Stimulated activated effector memory CD8-positive, alpha-beta T cell treated with anti-CD3 and anti-CD28 coated beads, Interleukin-12 subunit alpha, Interleukin-12 subunit beta, amount 100 ng/mL, for 72 hours (primary cell): ENCODE measurements at regions not wholly inside any gene's neighbourhood (a gene's known extent, or its start where the extent isn't known, plus 50 kb on each side); places are given as distances from the start of the nearest gene placed in this dataset.
"Not testable (repeated sequence)": the region's sequence is repeated elsewhere in the genome, so short reads cannot be mapped to it uniquely, and the experiment has no call there.

Source experiments
- ATAC-seq: fragments of 150-1000 bp; cut with Tn5 transposase; 2 replicates; pipeline ENCODE4 v1.10.0; 2021
- DNase-seq, 2 donors: peaks; one replicate each; pipeline ENCODE4 v3.0.0; 2021 to 2022; ENCODE audit warnings: low spot score in 2 of 2
- H3K27ac Mint-ChIP-seq: one replicate; pipeline ENCODE4 v1.8.0; 2022; ENCODE audit warnings: mild to moderate bottlenecking, mixed read lengths
- H3K36me3 Mint-ChIP-seq: one replicate; pipeline ENCODE4 v1.8.0; 2022; ENCODE audit warnings: mild to moderate bottlenecking, mixed read lengths
- H3K4me1 Mint-ChIP-seq: one replicate; pipeline ENCODE4 v1.8.0; 2022; ENCODE audit warnings: mixed read lengths
- H3K4me3 Mint-ChIP-seq: one replicate; pipeline ENCODE4 v1.8.0; 2022; ENCODE audit warnings: mild to moderate bottlenecking, mixed read lengths
- H3K9me3 Mint-ChIP-seq: one replicate; pipeline ENCODE4 v1.8.0; 2022; ENCODE audit warnings: mixed read lengths

DNA sequence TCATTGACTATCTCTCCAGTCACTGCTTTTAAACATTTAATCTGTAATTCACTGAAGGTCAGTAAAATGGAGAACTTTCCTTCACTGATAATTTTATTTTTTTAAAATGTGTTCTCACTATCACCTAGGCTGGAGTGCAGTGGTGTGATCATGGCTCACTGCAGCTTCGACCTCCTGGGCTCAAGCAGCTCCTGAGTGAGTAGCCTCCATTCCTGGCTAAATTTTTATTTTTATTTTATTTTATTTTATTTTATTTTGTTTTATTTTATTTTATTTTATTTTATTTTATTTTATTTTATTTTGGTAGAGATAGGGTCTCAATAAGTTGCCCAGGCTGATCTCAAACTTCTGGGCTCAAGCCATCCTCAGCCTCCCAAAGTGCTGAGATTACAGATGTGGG lies 446.5 kb downstream of the TAFA4 start:
- not testable (repeated sequence) for H3K4me1 Mint-ChIP-seq, ATAC-seq, H3K27ac Mint-ChIP-seq, H3K4me3 Mint-ChIP-seq, DNase-seq, H3K36me3 Mint-ChIP-seq, H3K9me3 Mint-ChIP-seq

DNA sequence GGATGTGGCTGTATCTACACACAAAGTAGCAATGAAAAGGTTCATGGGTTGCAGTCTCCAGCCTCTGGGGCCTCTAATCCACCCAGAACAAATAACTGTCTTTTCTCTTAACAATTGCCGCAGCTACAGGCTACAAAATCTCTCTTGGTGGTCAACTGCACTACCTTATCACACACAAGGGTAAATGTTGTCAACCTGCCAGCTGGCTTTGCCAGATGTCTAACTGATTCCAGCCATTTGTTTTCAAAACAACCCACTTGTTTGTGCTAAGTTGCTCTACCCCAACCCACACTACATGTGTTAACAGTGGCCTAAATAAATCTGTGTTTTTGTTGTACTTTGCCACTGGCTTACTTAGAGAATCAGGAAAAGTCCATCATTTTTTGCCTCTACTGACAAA lies 447.3 kb downstream of the TAFA4 start:
- H3K4me3 Mint-ChIP-seq = no peak overlapping the region
- peaks cover 2% of the 10 kb centered on the region for H3K9me3 Mint-ChIP-seq
- DNase-seq (no peak), ATAC-seq (no peak)
- no peaks in the 10 kb centered on the region for H3K4me1 Mint-ChIP-seq
- H3K36me3 Mint-ChIP-seq = no peaks in the 10 kb centered on the region
- no peak overlapping the region for H3K27ac Mint-ChIP-seq

DNA sequence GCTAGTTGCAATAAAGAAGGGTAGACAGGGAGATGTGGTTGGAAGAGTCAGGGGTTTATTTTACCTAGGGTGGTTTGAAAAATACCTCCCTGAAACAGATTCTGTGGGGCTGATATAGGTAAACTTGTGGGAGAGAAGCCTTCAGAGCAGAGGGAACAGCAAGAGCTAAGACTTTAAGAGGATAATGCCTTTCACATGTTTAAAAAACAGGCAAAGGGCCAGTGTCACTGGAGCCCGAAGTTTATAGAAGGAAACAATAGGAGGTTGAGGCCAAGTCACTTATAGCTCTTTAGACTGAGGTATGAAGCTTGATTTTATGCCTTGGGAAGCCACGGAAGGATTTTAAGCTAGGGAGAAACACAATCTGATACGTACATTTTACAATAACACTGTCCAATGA lies 448.7 kb downstream of the TAFA4 start:
- Mint-ChIP-seq H3K4me1 (no peaks in the 10 kb centered on the region), H3K4me3 (no peak overlapping the region), H3K9me3 (peaks cover 2% of the 10 kb centered on the region), H3K27ac (no peak overlapping the region), H3K36me3 (no peaks in the 10 kb centered on the region)
- DNase-seq (no peak), ATAC-seq (no peak)

DNA sequence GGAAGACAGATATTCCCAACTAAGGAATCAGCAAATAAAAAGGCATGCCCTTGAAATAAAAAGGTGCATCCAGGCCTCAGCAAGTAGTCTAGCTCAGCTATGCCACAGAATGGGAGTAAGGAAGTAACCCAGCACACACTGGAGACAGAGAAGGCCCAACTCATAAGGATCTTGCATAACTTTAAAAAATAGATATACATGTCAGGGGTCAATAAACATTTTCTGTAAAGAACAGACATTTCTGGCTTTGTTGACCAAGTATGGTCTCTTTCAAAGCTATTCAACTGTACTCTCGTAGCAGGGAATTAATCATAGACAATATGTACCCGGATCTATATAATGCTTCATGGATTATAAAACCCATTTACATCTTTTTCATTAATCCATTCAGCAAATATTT lies 449.3 kb downstream of the TAFA4 start:
- H3K4me3 Mint-ChIP-seq = no peak overlapping the region
- DNase-seq = no peak
- H3K9me3 Mint-ChIP-seq = peaks cover 4% of the 10 kb centered on the region
- no peak overlapping the region for H3K27ac Mint-ChIP-seq
- H3K36me3 Mint-ChIP-seq = no peaks in the 10 kb centered on the region
- no peak for ATAC-seq
- H3K4me1 Mint-ChIP-seq = no peaks in the 10 kb centered on the region

DNA sequence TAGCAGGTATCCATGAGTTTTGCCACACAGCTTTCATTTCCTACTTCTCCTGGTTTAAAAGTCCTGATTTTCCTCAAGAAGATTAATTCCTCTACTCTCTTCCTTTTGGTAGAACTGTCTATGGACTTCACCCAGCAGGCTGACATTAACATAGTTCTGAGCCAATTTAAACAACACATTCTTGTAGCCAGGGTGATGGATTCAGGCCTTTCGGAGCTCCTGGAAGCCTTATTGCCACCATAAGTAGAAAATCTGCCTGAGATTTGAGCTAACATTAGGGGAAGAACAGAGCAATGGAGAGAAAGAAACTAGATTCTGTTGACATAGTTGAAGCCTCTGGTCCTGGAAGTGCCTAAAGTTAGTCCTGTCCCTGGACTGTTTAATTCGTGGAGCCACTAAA lies 449.8 kb downstream of the TAFA4 start:
- Mint-ChIP-seq H3K4me3 (no peak overlapping the region), H3K9me3 (peaks cover 5% of the 10 kb centered on the region), H3K4me1 (no peaks in the 10 kb centered on the region), H3K27ac (no peak overlapping the region), H3K36me3 (no peaks in the 10 kb centered on the region)
- DNase-seq = no peak
- ATAC-seq = no peak

DNA sequence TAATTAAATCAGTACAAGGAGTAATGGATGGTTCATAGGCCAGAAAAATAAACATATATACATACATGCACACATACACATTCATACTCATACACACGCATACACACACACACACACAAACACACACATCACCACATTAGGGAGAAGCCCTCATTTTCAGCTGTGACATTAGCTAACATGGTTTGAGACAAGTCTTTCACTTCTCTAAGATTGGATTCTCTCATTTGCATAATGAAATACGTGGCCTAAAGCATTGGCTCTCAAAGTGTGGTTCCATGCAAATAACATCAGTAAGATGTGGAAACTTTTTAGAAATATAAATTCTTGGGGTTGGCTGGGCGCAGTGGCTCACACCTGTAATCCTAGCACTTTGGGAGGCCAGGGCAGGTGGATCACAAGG lies 452.6 kb downstream of the TAFA4 start:
- ATAC-seq (no peak), DNase-seq (no peak)
- H3K27ac Mint-ChIP-seq = no peak overlapping the region
- H3K4me3 Mint-ChIP-seq = no peak overlapping the region
- H3K9me3 Mint-ChIP-seq = peaks cover 5% of the 10 kb centered on the region
- H3K36me3 Mint-ChIP-seq = no peaks in the 10 kb centered on the region
- H3K4me1 Mint-ChIP-seq = no peaks in the 10 kb centered on the region

DNA sequence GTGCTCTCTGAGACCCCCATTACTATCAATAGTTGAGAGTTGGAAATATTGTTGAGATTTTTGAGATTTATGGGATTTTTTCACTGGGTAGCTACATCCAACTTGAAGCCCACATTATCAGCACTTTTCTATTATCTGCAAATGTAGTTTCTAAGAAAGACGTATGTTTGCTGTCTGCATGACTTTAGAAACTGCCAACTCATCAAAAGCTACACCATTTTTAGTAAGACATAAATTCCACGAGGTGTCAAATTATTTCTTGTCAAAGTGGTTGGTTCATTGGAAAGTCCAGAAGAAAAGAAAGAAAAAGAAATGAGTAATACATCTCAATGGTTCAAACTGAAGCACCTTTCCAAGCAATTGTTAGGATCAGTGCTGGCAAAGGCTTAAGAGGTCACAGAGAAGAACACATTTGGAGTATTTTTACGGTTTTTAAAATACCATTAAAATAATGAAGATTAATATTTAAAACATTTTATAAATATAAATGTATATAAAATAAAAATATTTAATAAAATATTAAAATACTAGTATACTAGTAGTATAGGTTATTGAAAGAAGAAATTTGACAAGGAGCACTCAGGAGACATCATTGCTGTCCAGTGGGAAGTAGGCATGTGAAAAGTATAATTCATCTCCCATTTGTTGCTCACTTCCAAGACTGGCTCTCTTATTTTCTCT lies 463.5 kb downstream of the TAFA4 start:
- Mint-ChIP-seq H3K9me3 (peaks cover 4% of the 10 kb centered on the region), H3K36me3 (no peaks in the 10 kb centered on the region), H3K27ac (no peak overlapping the region), H3K4me1 (no peaks in the 10 kb centered on the region), H3K4me3 (no peak overlapping the region)
- ATAC-seq = no peak
- no peak for DNase-seq

DNA sequence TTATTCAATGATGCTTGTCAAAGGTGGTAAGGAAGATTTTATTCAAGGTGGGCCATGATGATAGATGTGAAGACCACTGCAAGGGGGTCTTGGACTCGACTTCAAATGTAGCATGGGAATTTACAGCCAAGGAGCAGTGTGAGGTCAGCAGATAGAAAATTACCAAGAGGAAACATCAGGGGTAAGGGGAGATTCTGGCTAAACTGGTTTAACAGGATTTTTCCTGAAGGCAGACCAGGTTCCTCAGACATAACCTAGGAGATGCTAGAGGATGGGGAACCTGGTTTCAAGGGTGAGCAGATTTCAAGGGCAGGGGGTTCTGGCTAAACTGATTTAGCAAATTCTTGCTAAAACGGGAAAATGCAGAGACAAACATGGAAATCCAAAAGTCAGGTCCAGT lies 464.9 kb downstream of the TAFA4 start:
- no peak overlapping the region for H3K4me3 Mint-ChIP-seq
- ATAC-seq (no peak), DNase-seq (no peak)
- peaks cover 4% of the 10 kb centered on the region for H3K9me3 Mint-ChIP-seq
- no peaks in the 10 kb centered on the region for H3K36me3 Mint-ChIP-seq
- H3K4me1 Mint-ChIP-seq = no peaks in the 10 kb centered on the region
- no peak overlapping the region for H3K27ac Mint-ChIP-seq

DNA sequence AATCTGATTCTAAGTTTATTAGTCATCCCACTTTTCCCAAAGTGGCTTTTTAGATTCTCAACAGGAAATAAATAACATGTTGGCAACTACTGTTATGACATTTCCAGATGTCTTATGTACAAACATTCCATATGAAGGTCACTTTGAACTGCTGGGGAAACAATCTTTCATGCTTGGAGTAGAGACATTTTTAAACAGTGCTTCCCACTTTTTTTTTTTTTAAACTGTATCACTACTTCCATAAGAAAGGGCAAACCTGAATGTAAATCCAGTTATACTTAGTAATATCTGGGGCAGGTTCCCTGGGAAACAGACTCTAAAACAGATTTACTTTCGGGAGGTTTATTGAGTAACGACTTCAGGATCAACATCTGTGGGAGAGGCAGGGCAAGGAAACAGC lies 473.8 kb downstream of the TAFA4 start:
- Mint-ChIP-seq H3K4me3 (no peak overlapping the region), H3K27ac (no peak overlapping the region), H3K4me1 (no peaks in the 10 kb centered on the region), H3K36me3 (no peaks in the 10 kb centered on the region), H3K9me3 (peaks cover 10% of the 10 kb centered on the region)
- DNase-seq (no peak), ATAC-seq (no peak)

DNA sequence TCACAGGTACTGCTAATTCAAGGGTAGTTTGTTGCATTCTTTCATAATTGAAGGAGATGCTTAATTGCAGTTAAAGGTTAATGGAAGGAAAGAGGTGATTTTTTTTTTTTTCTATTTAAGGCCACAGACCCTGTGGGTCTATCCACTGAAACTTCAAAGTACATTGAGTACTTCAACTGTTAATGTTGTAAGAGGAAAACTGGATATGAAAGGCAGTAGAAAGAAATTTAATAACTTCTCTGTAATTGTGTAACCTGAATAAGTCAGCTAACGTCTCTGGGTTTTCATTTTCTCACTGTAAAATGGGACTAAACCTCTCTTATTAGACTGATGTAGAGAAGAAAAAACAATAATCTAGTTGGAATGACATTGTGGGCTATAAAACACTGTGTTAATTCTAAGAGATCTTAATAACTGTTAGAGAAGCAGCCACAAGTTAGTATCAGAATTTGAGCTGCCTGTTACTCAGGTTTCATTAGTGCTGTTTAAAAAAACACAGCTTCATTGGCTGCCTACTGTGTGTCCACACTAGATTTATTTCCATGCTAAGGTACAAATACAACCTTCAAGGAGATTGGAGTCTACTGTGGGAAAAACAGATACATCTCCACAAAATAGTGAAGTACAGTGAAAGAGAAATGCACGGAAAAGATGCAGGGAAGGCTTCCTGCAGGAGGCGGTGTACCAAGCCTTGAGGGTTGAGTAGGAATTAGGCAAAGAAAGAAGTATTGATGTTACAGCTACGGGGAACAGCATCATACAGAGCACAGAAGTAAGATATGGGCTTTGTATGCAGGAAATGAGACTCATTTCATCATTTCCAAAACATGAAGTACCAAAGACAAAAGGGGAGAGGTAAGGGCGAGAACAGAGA lies 483.6 kb downstream of the TAFA4 start:
- DNase-seq (no peak), ATAC-seq (no peak)
- H3K36me3 Mint-ChIP-seq = no peaks in the 10 kb centered on the region
- no peak overlapping the region for H3K4me3 Mint-ChIP-seq
- H3K9me3 Mint-ChIP-seq = peaks cover 3% of the 10 kb centered on the region
- no peak overlapping the region for H3K27ac Mint-ChIP-seq
- no peaks in the 10 kb centered on the region for H3K4me1 Mint-ChIP-seq

DNA sequence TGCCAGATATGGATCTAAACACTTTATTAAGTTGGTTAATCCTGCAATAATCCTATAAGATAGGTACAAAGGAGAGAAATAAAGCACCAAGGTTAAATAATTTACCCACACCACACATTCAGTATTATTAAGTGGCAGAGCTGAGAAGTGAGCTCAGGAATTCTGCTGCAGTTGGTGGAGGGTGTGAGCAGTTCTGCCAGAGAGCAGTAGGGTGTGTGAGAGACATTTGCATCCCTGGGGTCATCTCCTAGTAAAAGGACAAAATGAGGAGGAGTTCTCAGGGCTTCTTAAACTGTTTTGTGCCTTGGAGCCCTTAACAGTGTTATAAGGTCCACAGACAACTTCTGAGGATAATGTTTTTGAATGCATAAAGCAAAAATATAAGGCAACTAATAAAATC lies 484.5 kb downstream of the TAFA4 start:
- H3K27ac Mint-ChIP-seq = no peak overlapping the region
- no peak overlapping the region for H3K4me3 Mint-ChIP-seq
- H3K4me1 Mint-ChIP-seq = no peaks in the 10 kb centered on the region
- DNase-seq = no peak
- peaks cover 3% of the 10 kb centered on the region for H3K9me3 Mint-ChIP-seq
- no peak for ATAC-seq
- H3K36me3 Mint-ChIP-seq = no peaks in the 10 kb centered on the region

DNA sequence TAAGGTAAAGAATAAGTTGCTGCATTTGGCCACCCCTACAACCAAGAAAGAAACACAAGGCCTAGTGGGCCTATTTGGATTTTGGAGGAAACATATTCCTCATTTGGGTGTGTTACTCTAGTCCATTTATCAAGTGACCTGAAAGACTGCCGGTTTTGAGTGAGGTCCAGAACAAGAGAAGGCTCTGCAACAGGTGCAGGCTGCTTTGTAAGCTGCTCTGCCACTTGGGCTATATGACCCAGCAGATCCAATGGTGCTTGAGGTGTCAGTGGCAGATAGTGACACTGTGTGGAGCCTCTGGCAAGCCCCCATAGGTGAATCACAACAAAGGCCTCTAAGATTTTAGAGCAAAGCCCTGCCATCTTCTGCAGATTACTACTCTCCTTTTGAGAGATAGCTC lies 491.3 kb downstream of the TAFA4 start:
- peaks cover 4% of the 10 kb centered on the region for H3K9me3 Mint-ChIP-seq
- H3K36me3 Mint-ChIP-seq = no peaks in the 10 kb centered on the region
- H3K4me1 Mint-ChIP-seq = no peaks in the 10 kb centered on the region
- no peak for DNase-seq
- no peak overlapping the region for H3K27ac Mint-ChIP-seq
- no peak for ATAC-seq
- no peak overlapping the region for H3K4me3 Mint-ChIP-seq

DNA sequence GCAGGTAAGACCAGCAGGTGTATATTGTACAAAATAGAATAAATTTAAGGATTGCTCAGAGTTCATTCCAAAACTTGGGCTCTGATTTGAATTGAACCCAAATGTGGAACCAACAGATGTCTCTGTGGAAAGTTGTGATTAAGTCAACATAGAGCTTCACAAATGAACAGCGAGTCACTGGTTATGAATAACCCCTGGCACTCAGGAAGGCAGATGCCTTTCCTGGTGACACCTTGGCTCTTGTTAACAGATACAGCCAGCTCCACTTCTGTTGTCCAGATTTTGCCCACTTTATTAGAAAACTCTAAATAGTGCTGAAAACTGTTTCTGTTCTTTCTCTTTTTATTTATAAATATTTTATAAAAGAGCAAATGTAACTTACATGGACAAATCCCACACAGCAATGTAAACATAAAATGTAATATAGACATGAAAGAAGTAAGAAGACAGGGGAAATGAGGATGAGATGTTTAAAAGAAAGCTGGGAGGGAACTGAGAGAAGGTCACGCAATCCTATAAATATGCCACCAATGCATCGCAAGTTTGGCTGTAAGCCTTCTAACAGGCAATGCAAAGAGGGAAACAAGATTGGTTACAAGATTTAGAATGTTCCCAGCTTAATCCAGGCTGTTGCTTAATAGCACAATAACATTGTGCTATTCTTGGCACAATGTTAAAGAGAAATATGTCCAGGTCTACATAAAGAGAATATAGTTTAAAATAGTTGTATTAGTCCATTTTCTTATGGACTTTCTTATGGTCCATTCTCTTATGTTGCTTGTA lies 495.5 kb downstream of the TAFA4 start:
- ATAC-seq = no peak
- H3K36me3 Mint-ChIP-seq = no peaks in the 10 kb centered on the region
- H3K4me3 Mint-ChIP-seq = no peak overlapping the region
- H3K27ac Mint-ChIP-seq = no peak overlapping the region
- no peaks in the 10 kb centered on the region for H3K4me1 Mint-ChIP-seq
- DNase-seq = no peak
- peaks cover 8% of the 10 kb centered on the region for H3K9me3 Mint-ChIP-seq

DNA sequence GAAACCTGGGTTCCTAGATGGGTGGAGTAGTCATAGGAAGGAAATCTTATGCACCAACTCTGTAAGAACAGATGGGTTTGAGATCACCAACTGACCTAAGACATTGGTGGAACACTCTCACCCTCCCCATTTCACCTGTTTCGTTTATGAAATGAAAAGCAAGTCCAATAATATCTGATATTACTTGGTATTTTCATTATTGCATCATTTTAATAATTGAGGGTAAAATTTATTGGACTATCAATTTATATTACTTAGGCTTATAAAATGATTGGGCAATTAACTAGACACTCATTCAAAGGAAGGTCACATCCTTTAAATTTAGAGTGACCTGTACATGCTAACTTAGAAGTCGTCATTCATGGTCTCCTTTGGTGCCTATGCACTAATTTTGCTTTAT lies 503.9 kb downstream of the TAFA4 start:
- no peaks in the 10 kb centered on the region for H3K4me1 Mint-ChIP-seq

DNA sequence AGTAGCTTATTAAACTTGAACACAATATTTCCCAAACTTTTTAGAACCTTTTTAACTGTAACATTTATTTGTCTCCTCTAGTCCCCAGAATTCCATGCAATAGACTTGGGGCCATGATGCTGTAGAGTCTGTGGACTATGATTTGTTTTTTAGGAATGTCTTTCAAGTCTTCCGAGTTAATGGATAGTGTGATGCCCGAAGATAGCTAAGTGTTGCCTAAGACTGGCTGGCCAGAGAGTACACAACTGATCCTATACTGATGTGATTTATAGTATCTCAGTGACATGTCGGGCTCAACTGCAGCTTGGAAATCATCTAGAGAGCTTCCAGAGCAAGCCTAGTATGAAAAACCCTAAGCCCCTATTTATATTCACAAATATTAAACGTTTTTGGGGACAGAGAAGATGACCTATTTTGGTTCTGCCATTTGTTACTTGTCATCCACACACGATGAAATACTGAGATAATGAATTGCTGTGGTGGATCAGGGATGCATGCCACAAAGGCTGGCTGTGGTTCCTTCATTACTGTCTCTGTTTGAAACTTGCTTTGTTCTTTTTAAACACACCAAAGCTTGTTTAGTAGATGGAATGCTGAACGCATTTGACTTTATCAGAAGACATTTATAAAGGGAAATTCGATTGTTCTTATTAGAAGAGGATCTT lies 507.4 kb downstream of the TAFA4 start:
- DNase-seq (no peak), ATAC-seq (no peak)
- Mint-ChIP-seq H3K27ac (no peak overlapping the region), H3K4me3 (no peak overlapping the region), H3K36me3 (no peaks in the 10 kb centered on the region), H3K4me1 (no peaks in the 10 kb centered on the region), H3K9me3 (no peaks in the 10 kb centered on the region)

More for the DNA sequence above, 503.9 kb downstream of the TAFA4 start:
- Mint-ChIP-seq H3K4me3 (no peak overlapping the region), H3K36me3 (no peaks in the 10 kb centered on the region), H3K9me3 (peaks cover 3% of the 10 kb centered on the region), H3K27ac (no peak overlapping the region)
- DNase-seq (no peak), ATAC-seq (no peak)
